ENCODE measurements at regions not wholly inside any gene's neighbourhood (a gene's known extent, or its start where the extent isn't known, plus 50 kb on each side); places are given as distances from the start of the nearest gene placed in this dataset.

GRCh38 chr4:111696505-111696904 lies 448.7 kb upstream of the FAM241A start:
- TF ChIP-seq EZH2phosphoT487 (conservative IDR thresholded peaks at IDR 0.05; ENCODE audit: low read length) = no peak
- TF ChIP-seq, protein P1, sequence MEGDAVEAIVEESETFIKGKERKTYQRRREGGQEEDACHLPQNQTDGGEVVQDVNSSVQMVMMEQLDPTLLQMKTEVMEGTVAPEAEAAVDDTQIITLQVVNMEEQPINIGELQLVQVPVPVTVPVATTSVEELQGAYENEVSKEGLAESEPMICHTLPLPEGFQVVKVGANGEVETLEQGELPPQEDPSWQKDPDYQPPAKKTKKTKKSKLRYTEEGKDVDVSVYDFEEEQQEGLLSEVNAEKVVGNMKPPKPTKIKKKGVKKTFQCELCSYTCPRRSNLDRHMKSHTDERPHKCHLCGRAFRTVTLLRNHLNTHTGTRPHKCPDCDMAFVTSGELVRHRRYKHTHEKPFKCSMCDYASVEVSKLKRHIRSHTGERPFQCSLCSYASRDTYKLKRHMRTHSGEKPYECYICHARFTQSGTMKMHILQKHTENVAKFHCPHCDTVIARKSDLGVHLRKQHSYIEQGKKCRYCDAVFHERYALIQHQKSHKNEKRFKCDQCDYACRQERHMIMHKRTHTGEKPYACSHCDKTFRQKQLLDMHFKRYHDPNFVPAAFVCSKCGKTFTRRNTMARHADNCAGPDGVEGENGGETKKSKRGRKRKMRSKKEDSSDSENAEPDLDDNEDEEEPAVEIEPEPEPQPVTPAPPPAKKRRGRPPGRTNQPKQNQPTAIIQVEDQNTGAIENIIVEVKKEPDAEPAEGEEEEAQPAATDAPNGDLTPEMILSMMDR (IDR thresholded peaks at IDR 0.05; ENCODE audit: insufficient read depth, low read length, poor library complexity, severe bottlenecking) = no peak
